ENCODE measurements at regions not wholly inside any gene's neighbourhood (a gene's known extent, or its start where the extent isn't known, plus 50 kb on each side); places are given as distances from the start of the nearest gene placed in this dataset.

DNA sequence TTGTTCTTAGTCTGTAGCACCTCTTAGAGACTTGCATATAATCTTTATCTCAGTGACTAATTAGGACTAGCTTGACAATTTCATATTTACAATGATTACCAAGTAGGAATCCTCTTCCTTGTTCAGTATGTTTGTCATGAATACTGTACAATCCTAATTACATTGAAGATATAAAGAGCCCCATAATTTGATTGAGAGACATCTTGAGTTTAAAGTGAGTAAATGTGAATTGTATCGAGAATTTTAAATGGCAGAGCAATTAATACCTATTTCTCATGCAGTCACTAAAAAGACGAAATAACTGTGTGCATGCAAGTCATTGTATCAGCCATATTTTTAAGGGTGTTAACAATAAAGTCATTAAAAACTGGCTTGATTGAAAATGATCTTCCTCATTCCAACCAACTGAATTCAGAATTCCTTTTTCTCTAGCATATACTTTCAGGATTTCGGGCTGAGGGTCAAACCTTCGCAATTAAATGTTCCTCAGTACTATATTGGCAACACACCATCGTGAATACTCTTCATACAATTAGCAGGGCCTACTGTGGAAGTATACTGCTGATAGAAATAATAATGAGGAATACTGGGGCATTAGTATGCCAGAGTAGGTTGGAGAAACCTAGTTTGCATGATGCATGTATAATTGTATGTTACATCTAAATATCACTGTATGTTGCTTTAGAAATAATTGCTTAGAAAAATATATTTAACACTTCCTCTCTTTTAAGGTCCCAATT lies 284.7 kb upstream of the TMEM161B start:
- peaks cover 34% of the 10 kb centered on the region for H3K4me1 ChIP-seq (ENCODE audit: insufficient read depth)
- H3K79me2 ChIP-seq (replicated peaks; ENCODE audit: insufficient read depth): no peaks in the 10 kb centered on the region
- H3K27me3 ChIP-seq (ENCODE audit: insufficient read depth): no peaks in the 10 kb centered on the region
- no peaks in the 10 kb centered on the region for H3K36me3 ChIP-seq (ENCODE audit: insufficient read depth)
- ATAC-seq (no peak), DNase-seq (ENCODE audit: low spot score) (no peak)
- H3F3A ChIP-seq (replicated peaks; ENCODE audit: low read depth): no peaks in the 10 kb centered on the region
- H4K20me1 ChIP-seq (replicated peaks; ENCODE audit: insufficient read depth): no peaks in the 10 kb centered on the region
- H3K4me3 Mint-ChIP-seq: no peak overlapping the region
- no peaks in the 10 kb centered on the region for H3K9me2 ChIP-seq (ENCODE audit: insufficient read depth)
- H3K4me1 Mint-ChIP-seq: peaks cover 36% of the 10 kb centered on the region
- H3K9me3 Mint-ChIP-seq: no peaks in the 10 kb centered on the region
- H3K27ac ChIP-seq (ENCODE audit: low read depth): no peak overlapping the region
- no peak overlapping the region for H3K4me3 ChIP-seq
- no peak overlapping the region for H2AFZ ChIP-seq
- no peak overlapping the region for H3K27ac Mint-ChIP-seq
- H3K27me3 Mint-ChIP-seq (ENCODE audit: insufficient read depth, low read depth, poor library complexity): no peaks in the 10 kb centered on the region
- TF ChIP-seq EZH2phosphoT487 (IDR thresholded peaks at IDR 0.05; ENCODE audit: unreplicated experiment): no peak
- TF ChIP-seq CREB1 (CRISPR knock-in tag; IDR thresholded peaks at IDR 0.05; ENCODE audit: low read depth): no peak
- no peak for TF ChIP-seq POLR2AphosphoS5 (IDR thresholded peaks at IDR 0.05; ENCODE audit: low read depth)
- TF ChIP-seq, protein P1, sequence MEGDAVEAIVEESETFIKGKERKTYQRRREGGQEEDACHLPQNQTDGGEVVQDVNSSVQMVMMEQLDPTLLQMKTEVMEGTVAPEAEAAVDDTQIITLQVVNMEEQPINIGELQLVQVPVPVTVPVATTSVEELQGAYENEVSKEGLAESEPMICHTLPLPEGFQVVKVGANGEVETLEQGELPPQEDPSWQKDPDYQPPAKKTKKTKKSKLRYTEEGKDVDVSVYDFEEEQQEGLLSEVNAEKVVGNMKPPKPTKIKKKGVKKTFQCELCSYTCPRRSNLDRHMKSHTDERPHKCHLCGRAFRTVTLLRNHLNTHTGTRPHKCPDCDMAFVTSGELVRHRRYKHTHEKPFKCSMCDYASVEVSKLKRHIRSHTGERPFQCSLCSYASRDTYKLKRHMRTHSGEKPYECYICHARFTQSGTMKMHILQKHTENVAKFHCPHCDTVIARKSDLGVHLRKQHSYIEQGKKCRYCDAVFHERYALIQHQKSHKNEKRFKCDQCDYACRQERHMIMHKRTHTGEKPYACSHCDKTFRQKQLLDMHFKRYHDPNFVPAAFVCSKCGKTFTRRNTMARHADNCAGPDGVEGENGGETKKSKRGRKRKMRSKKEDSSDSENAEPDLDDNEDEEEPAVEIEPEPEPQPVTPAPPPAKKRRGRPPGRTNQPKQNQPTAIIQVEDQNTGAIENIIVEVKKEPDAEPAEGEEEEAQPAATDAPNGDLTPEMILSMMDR (conservative IDR thresholded peaks at IDR 0.05; ENCODE audit: low read depth in 2 of 2): no peak
- no peak for TF ChIP-seq NANOG (IDR thresholded peaks at IDR 0.05; ENCODE audit: borderline replicate concordance)
- TF ChIP-seq JUNB (IDR thresholded peaks at IDR 0.05; ENCODE audit: unreplicated experiment): no peak
- no peak for TF ChIP-seq ZNF114 (CRISPR knock-in tag; IDR thresholded peaks at IDR 0.05)
- TF ChIP-seq STAT1 (IDR thresholded peaks at IDR 0.05; ENCODE audit: unreplicated experiment): no peak
- TF ChIP-seq, protein P2, sequence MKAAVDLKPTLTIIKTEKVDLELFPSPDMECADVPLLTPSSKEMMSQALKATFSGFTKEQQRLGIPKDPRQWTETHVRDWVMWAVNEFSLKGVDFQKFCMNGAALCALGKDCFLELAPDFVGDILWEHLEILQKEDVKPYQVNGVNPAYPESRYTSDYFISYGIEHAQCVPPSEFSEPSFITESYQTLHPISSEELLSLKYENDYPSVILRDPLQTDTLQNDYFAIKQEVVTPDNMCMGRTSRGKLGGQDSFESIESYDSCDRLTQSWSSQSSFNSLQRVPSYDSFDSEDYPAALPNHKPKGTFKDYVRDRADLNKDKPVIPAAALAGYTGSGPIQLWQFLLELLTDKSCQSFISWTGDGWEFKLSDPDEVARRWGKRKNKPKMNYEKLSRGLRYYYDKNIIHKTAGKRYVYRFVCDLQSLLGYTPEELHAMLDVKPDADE (IDR thresholded peaks at IDR 0.05): no peak
- TF ChIP-seq, protein P3, sequence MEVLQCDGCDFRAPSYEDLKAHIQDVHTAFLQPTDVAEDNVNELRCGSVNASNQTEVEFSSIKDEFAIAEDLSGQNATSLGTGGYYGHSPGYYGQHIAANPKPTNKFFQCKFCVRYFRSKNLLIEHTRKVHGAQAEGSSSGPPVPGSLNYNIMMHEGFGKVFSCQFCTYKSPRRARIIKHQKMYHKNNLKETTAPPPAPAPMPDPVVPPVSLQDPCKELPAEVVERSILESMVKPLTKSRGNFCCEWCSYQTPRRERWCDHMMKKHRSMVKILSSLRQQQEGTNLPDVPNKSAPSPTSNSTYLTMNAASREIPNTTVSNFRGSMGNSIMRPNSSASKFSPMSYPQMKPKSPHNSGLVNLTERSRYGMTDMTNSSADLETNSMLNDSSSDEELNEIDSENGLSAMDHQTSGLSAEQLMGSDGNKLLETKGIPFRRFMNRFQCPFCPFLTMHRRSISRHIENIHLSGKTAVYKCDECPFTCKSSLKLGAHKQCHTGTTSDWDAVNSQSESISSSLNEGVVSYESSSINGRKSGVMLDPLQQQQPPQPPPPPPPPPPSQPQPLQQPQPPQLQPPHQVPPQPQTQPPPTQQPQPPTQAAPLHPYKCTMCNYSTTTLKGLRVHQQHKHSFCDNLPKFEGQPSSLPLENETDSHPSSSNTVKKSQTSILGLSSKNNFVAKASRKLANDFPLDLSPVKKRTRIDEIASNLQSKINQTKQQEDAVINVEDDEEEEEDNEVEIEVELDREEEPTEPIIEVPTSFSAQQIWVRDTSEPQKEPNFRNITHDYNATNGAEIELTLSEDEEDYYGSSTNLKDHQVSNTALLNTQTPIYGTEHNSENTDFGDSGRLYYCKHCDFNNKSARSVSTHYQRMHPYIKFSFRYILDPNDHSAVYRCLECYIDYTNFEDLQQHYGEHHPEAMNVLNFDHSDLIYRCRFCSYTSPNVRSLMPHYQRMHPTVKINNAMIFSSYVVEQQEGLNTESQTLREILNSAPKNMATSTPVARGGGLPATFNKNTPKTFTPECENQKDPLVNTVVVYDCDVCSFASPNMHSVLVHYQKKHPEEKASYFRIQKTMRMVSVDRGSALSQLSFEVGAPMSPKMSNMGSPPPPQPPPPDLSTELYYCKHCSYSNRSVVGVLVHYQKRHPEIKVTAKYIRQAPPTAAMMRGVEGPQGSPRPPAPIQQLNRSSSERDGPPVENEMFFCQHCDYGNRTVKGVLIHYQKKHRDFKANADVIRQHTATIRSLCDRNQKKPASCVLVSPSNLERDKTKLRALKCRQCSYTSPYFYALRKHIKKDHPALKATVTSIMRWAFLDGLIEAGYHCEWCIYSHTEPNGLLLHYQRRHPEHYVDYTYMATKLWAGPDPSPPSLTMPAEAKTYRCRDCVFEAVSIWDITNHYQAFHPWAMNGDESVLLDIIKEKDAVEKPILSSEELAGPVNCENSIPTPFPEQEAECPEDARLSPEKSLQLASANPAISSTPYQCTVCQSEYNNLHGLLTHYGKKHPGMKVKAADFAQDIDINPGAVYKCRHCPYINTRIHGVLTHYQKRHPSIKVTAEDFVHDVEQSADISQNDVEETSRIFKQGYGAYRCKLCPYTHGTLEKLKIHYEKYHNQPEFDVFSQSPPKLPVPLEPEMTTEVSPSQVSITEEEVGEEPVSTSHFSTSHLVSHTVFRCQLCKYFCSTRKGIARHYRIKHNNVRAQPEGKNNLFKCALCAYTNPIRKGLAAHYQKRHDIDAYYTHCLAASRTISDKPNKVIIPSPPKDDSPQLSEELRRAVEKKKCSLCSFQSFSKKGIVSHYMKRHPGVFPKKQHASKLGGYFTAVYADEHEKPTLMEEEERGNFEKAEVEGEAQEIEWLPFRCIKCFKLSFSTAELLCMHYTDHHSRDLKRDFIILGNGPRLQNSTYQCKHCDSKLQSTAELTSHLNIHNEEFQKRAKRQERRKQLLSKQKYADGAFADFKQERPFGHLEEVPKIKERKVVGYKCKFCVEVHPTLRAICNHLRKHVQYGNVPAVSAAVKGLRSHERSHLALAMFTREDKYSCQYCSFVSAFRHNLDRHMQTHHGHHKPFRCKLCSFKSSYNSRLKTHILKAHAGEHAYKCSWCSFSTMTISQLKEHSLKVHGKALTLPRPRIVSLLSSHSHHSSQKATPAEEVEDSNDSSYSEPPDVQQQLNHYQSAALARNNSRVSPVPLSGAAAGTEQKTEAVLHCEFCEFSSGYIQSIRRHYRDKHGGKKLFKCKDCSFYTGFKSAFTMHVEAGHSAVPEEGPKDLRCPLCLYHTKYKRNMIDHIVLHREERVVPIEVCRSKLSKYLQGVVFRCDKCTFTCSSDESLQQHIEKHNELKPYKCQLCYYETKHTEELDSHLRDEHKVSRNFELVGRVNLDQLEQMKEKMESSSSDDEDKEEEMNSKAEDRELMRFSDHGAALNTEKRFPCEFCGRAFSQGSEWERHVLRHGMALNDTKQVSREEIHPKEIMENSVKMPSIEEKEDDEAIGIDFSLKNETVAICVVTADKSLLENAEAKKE (CRISPR knock-in tag; IDR thresholded peaks at IDR 0.05): no peak
- TF ChIP-seq, protein P4, sequence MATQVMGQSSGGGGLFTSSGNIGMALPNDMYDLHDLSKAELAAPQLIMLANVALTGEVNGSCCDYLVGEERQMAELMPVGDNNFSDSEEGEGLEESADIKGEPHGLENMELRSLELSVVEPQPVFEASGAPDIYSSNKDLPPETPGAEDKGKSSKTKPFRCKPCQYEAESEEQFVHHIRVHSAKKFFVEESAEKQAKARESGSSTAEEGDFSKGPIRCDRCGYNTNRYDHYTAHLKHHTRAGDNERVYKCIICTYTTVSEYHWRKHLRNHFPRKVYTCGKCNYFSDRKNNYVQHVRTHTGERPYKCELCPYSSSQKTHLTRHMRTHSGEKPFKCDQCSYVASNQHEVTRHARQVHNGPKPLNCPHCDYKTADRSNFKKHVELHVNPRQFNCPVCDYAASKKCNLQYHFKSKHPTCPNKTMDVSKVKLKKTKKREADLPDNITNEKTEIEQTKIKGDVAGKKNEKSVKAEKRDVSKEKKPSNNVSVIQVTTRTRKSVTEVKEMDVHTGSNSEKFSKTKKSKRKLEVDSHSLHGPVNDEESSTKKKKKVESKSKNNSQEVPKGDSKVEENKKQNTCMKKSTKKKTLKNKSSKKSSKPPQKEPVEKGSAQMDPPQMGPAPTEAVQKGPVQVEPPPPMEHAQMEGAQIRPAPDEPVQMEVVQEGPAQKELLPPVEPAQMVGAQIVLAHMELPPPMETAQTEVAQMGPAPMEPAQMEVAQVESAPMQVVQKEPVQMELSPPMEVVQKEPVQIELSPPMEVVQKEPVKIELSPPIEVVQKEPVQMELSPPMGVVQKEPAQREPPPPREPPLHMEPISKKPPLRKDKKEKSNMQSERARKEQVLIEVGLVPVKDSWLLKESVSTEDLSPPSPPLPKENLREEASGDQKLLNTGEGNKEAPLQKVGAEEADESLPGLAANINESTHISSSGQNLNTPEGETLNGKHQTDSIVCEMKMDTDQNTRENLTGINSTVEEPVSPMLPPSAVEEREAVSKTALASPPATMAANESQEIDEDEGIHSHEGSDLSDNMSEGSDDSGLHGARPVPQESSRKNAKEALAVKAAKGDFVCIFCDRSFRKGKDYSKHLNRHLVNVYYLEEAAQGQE (IDR thresholded peaks at IDR 0.05; ENCODE audit: unreplicated experiment): no peak
- H3K36me3 Mint-ChIP-seq (ENCODE audit: low read depth): no peaks in the 10 kb centered on the region
- H3K4me2 ChIP-seq: no peak overlapping the region

Data from GM23338 (cell line).